Ishikawa (cell line): ENCODE measurements at regions not wholly inside any gene's neighbourhood (a gene's known extent, or its start where the extent isn't known, plus 50 kb on each side); places are given as distances from the start of the nearest gene placed in this dataset.

ENCODE experiments used
- EGR1 ChIP-seq: IDR thresholded peaks from 2 replicates; pipeline ENCODE4 v1.6.1; 2012
- EP300 ChIP-seq: IDR thresholded peaks from 2 replicates; pipeline ENCODE4 v1.6.1; 2012; ENCODE audit warnings: borderline replicate concordance
- REST ChIP-seq: IDR thresholded peaks from 2 replicates; pipeline ENCODE4 v1.6.1; 2012; ENCODE audit warnings: low read depth, mild to moderate bottlenecking
- TCF12 ChIP-seq: IDR thresholded peaks from 2 replicates; pipeline ENCODE4 v1.6.1; 2012; ENCODE audit warnings: low read depth
- ZBTB7A ChIP-seq: IDR thresholded peaks from 2 replicates; pipeline ENCODE4 v1.6.1; 2012; ENCODE audit warnings: low read depth

DNA sequence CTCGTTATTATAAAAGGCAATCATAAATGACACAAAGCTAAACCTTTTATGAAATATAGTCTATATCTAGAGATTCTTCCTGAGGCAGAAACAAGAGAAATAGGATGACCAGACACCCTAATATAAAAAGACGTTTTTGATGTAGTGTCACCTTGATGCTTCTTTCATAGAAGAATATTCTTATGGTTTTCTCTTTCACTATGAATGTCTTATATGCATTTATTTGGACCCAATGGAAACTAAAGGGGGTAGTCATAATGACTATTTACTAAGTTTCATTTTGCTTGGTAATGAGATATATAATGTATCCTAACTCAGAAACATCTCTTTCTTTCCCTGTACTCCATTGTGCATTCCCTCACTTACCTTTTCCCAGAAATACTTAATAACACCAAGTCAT, 393.9 kb downstream of the RAP2B start:
- TF ChIP-seq TCF12 (no peak), REST (no peak), ZBTB7A (no peak), EP300 (no peak), EGR1 (no peak)
